WI38 (cell line): ENCODE measurements at regions not wholly inside any gene's neighbourhood (a gene's known extent, or its start where the extent isn't known, plus 50 kb on each side); places are given as distances from the start of the nearest gene placed in this dataset.
A peak's percentile ranks its signal among the peaks of the same experiment; 100 is the strongest.

Experiments used
- H3K4me3 ChIP-seq: 2 replicates; pipeline ENCODE4 v1.5.1; 2011; ENCODE audit warnings: low read depth, mild to moderate bottlenecking, control low read depth, low read length
- CTCF ChIP-seq: IDR thresholded peaks from 2 replicates; pipeline ENCODE4 v1.5.1; 2012; ENCODE audit warnings: low read depth, mild to moderate bottlenecking, control low read depth, low read length

GRCh38 chr16:49000594-49000993 lies 281.0 kb downstream of the CBLN1 start:
- no peak overlapping the region for H3K4me3 ChIP-seq
- TF ChIP-seq CTCF, result peak; percentile 64

GRCh38 chr16:48999508-48999907 lies 282.1 kb downstream of the CBLN1 start:
- TF ChIP-seq CTCF, result no peak
- H3K4me3 ChIP-seq, result no peak overlapping the region

- no peak for TF ChIP-seq CTCF
These were observed 282.6 kb downstream of the CBLN1 start for GRCh38 chr16:48999044-48999443.

GRCh38 chr16:48997946-48998345 lies 283.7 kb downstream of the CBLN1 start:
- H3K4me3 ChIP-seq, result no peak overlapping the region
- TF ChIP-seq CTCF, result no peak

More at GRCh38 chr16:48999044-48999443, 282.6 kb downstream of the CBLN1 start:
- no peak overlapping the region for H3K4me3 ChIP-seq

GRCh38 chr16:48997081-48997615 lies 284.5 kb downstream of the CBLN1 start:
- H3K4me3 ChIP-seq, result no peak overlapping the region
- no peak for TF ChIP-seq CTCF

GRCh38 chr16:48978501-48978900 lies 303.1 kb downstream of the CBLN1 start:
- TF ChIP-seq CTCF, result no peak
- H3K4me3 ChIP-seq, result no peak overlapping the region

- TF ChIP-seq CTCF, result no peak
- H3K4me3 ChIP-seq, result no peak overlapping the region
These were observed 309.4 kb downstream of the CBLN1 start for GRCh38 chr16:48972236-48972635.
